ENCODE measurements at regions not wholly inside any gene's neighbourhood (a gene's known extent, or its start where the extent isn't known, plus 50 kb on each side); places are given as distances from the start of the nearest gene placed in this dataset.
A peak's percentile ranks its signal among the peaks of the same experiment; 100 is the strongest.

- DNase-seq (ENCODE audit: extremely low read depth in 1 of 11, low read depth in 9 of 11, low spot score in 4 of 11), result no peak
Measured at GRCh38 chr3:30195352-30195751, 411.0 kb upstream of the TGFBR2 start.

DNA sequence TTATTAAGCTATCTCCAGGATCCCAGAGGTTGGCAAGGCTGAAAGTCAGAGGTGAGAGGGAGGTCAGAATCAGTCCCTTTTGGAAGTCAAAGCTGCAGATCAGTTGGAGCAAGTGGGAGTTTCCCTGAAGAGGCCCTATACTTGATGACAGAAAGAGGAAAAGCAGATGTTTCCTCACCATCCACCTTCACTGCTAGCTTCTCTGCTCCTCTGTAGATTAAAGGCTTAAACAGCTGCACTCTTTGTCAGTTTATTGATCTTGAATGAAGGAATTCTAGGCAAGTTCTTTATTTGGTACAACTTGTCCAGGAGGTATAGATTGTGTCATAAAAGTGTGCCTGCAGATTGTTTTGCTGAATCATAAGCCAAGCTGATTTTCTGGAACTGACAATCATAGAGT is 408.2 kb upstream of the TGFBR2 start:
- no peak for DNase-seq (ENCODE audit: extremely low read depth in 1 of 11, low read depth in 9 of 11, low spot score in 4 of 11)

DNA sequence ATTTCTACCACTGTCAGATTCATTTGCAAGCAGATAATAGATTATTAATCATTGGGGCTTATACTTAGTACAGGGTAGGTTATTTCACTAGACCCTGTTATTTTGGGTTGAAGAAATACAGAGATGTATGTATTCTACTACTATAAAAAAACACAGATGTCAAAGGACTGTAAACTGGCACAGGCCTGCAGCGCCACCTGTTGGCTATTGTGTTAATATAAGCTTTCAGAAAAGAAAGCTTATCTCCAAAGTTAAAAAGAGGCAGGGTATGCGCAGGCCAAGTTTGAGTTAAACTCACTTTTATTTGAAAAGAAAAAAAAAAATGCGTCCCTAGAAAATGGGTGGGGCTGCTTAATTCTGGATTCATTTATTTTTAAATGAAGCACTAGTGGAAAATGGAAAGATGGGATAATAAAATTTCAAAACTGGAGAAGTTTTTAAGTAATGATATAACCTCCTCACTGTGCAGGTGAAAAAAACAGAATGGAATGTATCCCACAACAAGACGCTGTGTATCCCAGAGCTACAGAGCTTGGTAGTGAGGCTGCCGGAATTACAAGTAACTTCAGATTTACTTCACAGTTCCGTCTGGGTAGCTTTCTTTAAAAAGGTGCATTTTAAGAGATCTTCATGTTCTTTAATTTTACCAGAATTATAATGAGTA is 407.2 kb upstream of the TGFBR2 start:
- peak; percentile 20 to 61 (median 41) for DNase-seq (ENCODE audit: extremely low read depth in 1 of 11, low read depth in 9 of 11, low spot score in 4 of 11)

DNA sequence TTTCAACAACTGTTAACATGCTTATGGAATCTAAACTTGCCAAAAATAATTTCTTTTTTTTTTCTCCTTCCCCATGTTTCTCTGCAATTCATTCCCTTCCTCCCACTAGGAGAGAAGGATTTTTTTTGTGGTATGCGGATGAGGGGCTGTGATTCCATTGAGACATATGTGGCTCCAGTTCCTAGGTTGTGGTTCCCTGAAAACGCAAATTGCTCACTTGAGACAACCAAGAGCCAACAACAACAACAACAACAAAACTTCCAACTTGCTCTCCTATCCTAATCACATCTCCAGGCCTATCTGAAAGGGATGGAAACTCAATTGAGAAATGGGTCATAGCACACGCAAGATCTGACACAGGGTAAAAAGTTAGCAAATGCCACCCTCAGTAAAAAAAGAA is 406.5 kb upstream of the TGFBR2 start:
- no peak for DNase-seq (ENCODE audit: extremely low read depth in 1 of 11, low read depth in 9 of 11, low spot score in 4 of 11)

DNA sequence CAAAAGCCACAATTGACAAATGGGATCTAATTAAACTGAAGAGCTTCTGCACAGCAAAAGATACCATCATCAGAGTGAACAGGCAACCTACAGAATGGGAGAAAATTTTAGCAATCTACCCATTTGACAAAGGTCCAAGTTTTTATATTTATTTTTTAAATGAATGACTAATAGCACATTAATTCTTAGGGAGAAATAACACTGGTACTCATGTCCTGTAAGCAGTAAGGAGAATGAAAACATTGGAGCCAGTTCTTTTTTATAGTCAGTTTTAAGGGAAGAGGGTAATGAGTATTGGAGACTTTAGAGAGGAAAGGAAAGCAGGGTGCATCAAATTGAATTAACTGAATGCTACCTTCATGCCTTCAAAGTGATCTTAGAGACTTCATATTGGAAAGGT is 404.7 kb upstream of the TGFBR2 start:
- DNase-seq (ENCODE audit: extremely low read depth in 1 of 11, low read depth in 9 of 11, low spot score in 4 of 11), result no peak

DNA sequence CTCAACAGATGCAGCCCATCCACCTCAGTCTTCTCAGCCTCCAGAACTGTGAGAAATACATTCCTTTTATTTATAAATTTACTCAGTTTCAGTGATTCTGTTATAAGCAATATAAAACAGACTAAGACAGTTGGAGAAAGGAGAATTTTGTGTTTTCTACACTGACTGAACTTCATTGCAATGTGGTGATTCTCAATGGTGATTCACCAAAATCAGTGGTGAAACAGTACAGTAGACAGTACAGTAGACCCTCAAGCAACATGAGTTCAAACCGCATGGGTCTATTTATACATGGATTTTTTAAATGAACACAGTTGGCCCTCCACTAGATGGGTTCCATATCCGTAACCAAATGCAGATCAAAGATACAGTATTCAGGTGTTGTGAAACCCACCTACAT is 403.1 kb upstream of the TGFBR2 start:
- no peak for DNase-seq (ENCODE audit: extremely low read depth in 1 of 11, low read depth in 9 of 11, low spot score in 4 of 11)

- no peak for DNase-seq (ENCODE audit: extremely low read depth in 1 of 11, low read depth in 9 of 11, low spot score in 4 of 11)
Measured at GRCh38 chr3:30204126-30204525, 402.3 kb upstream of the TGFBR2 start.

- no peak for DNase-seq (ENCODE audit: extremely low read depth in 1 of 11, low read depth in 9 of 11, low spot score in 4 of 11)
Measured at GRCh38 chr3:30206051-30206450, 400.4 kb upstream of the TGFBR2 start.

- no peak for DNase-seq (ENCODE audit: extremely low read depth in 1 of 11, low read depth in 9 of 11, low spot score in 4 of 11)
Measured at GRCh38 chr3:30221619-30222018, 384.8 kb upstream of the TGFBR2 start.

DNA sequence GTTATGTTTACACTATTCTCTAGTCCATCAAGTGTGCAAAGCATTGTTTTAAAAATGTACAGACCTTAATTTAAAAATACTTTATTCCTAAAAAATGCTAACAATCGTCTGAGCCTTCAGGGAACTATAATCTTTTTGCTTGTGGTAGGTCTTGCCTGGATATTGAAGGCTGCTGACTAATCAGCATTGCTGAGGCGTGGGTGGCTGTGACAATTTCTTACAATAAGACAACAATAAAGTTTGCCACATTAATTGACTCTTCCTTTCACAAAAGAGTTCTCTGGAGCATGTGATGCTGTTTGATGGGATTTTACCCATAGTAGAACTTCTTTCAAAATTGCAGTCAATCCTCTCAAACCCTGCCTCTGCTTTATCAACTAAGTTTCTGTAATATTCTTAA is 384.0 kb upstream of the TGFBR2 start:
- DNase-seq (ENCODE audit: extremely low read depth in 1 of 11, low read depth in 9 of 11, low spot score in 4 of 11), result no peak

- no peak for DNase-seq (ENCODE audit: extremely low read depth in 1 of 11, low read depth in 9 of 11, low spot score in 4 of 11)
Measured at GRCh38 chr3:30225021-30225420, 381.4 kb upstream of the TGFBR2 start.

DNA sequence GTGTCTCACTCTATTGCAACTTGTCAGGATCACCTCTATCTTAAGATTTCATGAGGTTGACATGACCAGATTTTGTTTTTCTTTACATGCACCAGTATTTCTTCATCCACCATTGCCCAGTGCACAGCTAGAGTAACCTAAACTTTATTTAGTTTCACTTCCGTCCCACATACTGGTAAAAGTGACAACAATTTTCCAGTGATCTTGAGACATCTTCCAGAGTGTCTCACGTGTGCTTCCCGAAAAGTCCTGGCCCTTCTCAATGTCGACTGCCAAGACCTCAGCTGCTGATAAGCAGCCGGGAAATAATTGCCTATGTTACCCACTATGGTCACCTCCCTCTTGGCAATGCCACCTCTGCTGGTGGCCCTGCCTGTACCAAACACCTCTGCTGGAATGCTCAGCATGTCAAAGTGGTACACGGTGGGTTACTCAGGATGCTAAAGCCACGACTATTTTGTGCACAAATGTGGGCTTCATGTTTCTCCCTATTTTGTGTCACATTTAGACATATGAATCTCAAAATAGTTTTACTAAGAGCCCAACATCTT is 379.7 kb upstream of the TGFBR2 start:
- no peak for DNase-seq (ENCODE audit: extremely low read depth in 1 of 11, low read depth in 9 of 11, low spot score in 4 of 11)

DNA sequence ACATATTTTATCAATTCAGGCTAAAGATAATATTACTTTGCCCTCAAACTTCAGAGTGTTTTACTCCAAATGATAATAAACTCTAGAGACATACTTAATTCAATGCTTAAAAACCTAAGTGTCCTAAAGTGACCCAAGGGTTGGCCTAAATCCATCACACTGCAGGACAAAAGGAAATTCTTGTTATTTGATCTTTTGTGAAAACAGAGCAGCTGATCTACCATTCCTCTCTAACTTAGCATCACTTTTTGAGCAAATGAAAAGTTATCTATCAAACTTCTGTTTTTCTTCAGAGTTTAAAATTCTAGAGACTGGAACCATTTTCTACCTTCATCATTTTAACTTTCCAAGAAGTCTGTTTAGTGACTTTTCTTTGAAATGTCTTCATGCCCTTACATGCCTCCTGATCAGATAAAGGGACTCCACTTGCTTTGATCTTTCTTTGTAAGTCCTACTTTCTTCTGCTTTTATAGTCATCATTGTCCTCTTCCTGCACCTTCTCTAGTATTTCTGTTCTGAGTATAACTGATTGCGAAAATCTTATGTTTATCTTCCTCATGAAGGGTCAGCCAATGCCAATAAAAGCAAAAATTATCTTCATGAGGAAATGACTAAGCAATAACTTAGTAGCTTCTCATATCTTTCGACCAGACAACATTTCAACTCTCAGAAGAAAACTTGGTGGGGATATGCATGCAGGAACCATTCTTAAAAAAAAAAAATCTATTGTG is 378.7 kb upstream of the TGFBR2 start:
- DNase-seq (ENCODE audit: extremely low read depth in 1 of 11, low read depth in 9 of 11, low spot score in 4 of 11), result peak in 1 of 11 donors; percentile 3

GRCh38 chr3:30228302-30228631 is 378.1 kb upstream of the TGFBR2 start:
- DNase-seq (ENCODE audit: extremely low read depth in 1 of 11, low read depth in 9 of 11, low spot score in 4 of 11), result no peak

DNA sequence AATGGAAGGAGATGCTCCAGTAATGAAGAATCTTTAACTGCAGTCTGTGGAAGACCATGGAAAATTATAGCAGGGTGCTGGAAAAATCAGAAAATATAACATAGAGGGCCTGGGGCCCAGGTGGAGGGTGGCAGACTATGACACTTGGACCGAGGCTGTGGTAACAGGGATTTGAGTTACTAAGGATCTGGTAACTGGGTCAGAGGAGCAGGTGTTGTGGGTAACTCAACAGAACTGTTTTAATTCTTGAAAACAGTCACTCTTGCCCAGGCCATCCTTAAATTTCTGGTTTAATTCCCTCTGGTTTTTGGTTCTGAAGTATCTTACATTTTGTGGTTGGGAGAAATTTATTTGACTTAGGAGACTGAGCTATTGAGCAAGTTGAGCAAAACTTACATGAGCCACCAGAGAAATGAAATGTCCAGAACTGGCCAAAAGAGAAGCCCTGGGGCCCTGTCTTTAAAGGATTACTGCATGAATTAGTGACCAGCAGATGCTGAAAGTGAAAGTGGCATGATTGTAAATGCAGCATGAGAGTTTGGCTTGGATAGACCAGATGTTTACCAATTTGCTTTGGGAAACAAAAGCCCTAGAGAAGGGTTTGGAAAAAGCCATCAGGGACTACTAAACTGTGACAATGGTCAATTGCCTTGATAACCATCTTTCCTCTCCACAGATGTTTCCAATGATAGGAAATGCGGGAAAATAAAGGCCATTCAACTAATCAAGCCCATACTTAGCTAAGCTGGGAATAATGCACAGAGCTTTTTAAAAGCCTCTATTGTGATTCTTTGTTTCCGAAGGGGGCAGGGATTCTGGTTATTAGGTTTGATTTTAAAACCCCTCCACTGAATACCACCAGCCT is 374.9 kb upstream of the TGFBR2 start:
- DNase-seq (ENCODE audit: extremely low read depth in 1 of 11, low read depth in 9 of 11, low spot score in 4 of 11), result no peak

- no peak for DNase-seq (ENCODE audit: extremely low read depth in 1 of 11, low read depth in 9 of 11, low spot score in 4 of 11)
Measured at GRCh38 chr3:30232142-30232541, 374.3 kb upstream of the TGFBR2 start.

- DNase-seq (ENCODE audit: extremely low read depth in 1 of 11, low read depth in 9 of 11, low spot score in 4 of 11), result peak in 1 of 11 donors; percentile 4
Measured at GRCh38 chr3:30233913-30234646, 372.3 kb upstream of the TGFBR2 start.

DNA sequence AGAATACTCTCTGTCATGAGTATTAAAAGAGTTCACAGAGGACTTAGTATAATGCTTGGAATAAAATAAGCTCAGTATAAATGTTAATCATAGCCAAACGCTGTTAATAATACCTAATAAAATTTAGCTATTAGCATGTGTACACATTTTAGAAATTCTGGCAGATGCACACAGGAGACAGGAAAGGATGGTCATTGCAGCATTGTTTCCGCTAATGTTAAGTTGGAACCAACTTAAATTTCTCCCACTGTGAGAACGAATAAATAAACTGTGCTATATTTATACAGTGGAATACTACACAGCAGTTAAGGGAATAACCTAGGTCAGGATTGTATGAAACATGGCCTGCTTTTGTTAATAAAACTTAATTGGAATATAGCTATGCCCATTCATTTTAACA is 370.4 kb upstream of the TGFBR2 start:
- DNase-seq (ENCODE audit: extremely low read depth in 1 of 11, low read depth in 9 of 11, low spot score in 4 of 11), result no peak

GRCh38 chr3:30241721-30242120 is 364.7 kb upstream of the TGFBR2 start:
- DNase-seq (ENCODE audit: extremely low read depth in 1 of 11, low read depth in 9 of 11, low spot score in 4 of 11), result no peak
